GM11168 (cell line): ENCODE measurements at regions not wholly inside any gene's neighbourhood (a gene's known extent, or its start where the extent isn't known, plus 50 kb on each side); places are given as distances from the start of the nearest gene placed in this dataset.

Source experiments
- in situ Hi-C: fragments of 300-500 bp; cut with MboI; formaldehyde crosslinking; loops from one replicate; pipeline ENCODE4 v1.12.0; 2022; ENCODE audit warnings: low sequenced_read_pairs; ENCODE audit not compliant: unreplicated experiment

DNA sequence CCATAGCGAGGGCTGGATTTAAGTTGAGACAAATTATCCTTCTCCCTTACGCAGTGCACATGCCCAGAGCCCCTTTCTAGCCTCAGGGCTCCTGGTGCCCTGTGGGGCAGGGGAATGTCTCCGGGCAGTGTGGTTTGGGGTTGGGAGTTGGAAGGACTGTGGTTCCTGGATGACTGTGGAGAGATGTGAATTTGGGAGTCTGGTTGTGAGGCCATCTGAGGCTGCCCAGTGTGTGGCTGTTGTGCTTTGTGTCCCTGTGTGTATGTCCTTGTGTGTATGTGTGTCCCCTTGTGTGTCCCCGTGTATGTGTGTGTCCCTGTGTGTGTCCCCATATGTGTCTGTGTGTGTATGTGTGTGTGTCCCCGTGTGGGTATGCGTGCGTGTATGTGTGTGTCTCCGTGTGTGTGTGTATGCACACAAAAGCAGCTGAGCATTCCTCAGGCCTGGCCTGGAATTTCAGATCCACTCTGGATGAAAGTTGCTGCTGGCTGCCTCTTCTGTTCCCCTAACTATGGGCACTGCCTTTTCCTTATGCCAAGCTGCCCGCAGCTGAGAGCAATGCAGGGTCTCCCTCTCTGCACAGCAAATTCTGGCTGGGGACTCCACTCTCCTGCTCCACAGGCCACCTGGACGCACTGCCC lies 65.4 kb downstream of the UBIAD1 start:
- in situ Hi-C loops = loop anchor here (10.0 kb wide), 2 partner anchors 306 to 376 kb away; no protein-coding TSS in a partner anchor

DNA sequence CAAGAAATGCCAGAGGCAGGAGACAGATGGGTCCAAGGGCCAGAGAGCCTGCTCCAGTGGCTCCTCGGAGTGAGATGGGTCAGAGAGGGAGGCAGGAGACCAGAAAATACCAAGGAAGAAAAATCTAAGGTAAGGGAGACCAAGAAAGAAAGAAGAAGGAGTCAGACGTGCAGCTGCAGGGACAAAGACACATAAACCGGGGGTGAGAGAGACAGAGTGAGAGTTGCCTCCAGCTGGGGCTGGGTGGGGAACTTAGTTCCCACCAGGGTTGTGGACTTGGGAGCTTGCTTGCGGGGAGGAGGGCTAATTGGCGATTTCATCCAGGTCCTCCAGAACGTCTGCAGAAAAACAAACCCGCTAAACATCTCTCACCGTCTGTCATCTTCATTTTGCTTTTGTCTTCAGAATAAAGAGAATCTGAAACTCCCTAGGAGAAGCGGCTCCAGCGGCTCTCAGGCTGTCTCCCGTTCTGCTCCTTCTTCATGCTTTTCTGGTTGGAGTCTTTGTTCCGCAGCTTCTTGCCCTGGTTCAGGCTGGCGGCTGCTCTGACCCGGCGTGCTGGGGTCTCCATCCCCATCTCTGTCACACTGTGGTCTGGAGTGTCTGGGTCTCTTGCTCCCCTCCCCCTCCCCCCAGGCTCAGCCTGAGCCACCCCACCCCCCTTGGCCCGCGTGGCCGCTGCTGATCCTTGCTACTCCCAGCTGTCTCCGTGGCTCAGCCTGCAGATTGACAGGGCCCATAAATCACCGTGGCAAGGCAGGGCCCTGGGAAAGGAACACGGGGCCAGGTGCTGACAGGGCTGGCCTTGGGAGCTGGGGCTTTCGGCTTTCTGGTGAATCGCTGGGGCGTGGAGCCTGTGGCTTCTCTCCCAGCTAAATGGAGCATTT lies 66.6 kb downstream of the UBIAD1 start:
- in situ Hi-C loops = loop anchor here (10.0 kb wide), 2 partner anchors 305 to 375 kb away; no protein-coding TSS in a partner anchor

DNA sequence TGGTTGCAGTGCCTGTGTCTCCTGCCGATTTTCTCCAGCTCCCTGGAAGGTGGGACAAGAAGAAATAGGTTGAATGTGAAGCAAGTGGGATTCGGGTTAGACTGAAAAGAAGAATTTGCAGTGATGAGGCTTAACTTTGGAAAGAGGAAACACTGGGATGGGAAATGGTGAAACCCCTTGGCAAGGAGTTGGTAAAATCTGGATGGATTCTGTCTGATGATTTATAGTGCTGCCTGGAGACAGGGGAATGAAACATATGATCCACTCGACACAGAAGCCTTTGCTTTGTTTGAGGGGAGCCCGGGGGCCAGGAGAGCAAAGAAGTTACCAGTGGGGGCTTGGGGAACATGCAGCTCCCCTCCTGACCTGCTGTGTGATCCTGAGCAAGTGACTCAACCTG lies 67.2 kb downstream of the UBIAD1 start:
- in situ Hi-C loops = no loop called here

DNA sequence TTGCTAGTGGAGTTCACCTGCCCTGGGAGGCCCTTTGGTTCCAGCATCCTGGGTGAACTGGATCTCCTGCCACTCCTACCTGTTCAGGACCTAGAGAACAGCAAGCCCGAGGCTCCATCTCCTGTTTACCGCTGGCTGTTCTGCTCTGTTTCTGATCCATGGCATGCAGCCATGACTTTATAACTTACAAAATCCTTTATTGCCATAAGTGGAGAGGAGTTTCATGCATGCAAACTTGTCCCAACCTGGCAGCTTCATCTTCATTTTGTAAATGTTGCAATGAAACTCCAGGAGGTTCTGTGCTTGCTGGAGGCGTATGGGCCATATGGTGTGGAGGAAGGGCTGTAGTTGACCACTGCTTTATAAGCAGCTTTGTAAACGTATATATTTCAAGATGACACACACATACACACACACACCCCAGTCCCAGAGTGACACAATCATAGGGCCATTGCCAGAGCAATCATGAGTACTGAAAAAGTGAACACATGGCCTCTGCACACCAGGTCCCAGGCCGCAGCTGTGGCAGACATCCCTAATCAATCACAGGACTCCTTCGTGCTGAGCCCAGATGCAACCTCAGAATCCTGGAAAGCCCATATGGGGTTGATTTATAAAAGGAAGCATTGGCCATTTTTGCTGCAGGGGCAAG lies 69.0 kb downstream of the UBIAD1 start:
- in situ Hi-C loops = no loop called here

DNA sequence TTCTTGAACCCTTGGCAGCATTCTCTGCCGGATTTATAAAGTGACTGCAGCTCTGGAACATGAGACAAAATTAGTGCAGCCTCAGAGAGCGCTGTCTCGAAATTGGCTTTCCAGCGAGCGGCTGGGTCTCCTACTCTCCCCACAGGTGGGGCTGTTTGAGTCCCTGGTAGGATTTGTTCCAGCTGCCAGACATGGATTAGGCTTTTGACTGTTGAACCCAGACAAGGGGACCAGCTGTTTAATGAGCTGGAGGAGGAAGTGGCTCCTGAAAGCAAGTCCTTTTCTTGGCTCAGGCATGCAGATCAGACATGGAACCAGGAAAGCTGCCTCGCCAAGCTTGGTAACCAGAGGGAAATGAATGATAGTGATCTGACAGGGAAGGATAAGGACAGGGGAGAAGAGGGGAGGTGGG lies 69.6 kb downstream of the UBIAD1 start:
- in situ Hi-C loops = no loop called here

DNA sequence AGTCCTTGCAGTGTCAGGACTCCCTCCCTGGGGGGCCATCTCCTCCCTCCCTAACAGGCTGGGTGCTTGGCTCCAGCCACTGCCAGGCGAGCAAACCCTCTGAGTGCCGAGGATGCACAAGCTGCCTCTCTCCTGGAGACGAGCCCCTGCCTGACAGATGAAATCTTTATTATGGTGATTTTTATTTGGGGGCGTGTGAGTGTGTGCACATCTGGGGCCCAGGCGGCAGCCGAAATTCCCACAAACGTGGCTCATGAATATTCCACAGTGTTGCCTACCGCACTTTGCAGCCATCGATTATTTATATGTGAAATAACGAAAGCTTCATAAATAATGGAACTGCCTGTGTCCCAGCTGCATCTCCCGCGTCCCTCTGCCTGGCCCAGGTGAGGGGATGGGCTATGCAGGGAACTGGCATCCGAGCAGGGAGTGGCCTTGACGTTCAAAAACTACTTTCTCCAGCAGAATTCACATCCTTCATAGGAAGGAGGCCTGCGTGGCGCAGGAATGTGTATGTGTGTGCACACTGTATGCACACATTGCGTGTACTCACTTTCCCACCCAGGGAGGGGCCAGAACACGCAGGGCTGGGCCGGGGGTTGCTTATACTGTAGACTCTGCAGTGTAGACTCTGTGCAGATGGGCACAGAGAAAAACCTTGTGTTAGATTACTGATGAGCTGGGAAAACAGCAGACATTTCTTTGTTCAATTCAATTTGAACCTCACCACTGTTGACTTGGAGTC lies 73.1 kb downstream of the UBIAD1 start:
- in situ Hi-C loops = no loop called here

DNA sequence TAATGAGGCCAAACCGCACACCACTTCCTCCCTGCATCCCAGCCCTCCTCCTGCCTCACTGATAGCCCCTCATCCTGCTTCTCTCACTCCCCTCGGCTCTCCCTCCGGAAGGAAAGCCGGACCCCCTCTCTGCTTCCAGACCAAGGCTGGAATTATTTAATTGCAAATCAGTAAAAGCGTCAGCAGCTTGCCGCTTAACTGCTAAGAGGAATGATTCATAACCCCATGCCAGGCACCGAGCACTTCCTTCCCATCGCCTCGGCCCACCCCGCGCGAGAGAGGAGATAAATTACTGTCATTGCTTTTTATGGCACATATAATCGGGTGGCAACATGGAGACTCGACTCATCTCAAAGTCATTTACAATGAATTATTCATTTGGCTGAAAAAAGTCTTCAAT lies 77.3 kb downstream of the UBIAD1 start:
- in situ Hi-C loops = no loop called here

DNA sequence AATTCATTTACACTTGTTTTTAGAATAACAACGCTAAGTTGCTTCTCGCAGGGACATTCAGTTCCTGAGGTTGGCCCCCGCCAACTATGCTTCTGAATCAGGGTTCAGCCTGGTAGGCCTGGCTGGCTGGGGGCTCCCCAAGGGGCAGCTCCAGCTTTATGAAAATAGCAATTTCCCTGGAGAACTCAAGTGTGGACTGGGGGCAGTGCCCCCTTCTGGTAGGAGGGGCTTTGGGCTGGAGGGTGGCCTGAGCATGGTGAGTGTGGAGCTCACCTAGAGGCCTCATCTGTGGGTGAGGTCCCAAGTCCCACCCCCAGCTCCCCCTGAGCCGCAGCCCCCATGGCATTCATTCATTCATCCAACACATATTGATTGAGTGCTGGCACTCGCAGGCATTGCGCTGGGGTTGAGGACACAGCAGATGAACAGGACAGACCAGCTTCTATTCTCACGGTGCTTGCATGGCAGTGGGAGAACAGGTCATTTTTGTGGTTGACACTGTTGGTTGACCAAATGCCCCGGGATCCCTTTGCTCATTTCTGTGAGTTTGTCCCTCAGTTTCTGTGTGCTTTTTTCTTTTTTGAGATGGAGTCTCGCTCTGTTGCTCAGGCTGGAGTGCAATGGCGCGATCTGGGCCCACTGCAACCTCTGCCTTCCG lies 79.2 kb downstream of the UBIAD1 start:
- in situ Hi-C loops = no loop called here

DNA sequence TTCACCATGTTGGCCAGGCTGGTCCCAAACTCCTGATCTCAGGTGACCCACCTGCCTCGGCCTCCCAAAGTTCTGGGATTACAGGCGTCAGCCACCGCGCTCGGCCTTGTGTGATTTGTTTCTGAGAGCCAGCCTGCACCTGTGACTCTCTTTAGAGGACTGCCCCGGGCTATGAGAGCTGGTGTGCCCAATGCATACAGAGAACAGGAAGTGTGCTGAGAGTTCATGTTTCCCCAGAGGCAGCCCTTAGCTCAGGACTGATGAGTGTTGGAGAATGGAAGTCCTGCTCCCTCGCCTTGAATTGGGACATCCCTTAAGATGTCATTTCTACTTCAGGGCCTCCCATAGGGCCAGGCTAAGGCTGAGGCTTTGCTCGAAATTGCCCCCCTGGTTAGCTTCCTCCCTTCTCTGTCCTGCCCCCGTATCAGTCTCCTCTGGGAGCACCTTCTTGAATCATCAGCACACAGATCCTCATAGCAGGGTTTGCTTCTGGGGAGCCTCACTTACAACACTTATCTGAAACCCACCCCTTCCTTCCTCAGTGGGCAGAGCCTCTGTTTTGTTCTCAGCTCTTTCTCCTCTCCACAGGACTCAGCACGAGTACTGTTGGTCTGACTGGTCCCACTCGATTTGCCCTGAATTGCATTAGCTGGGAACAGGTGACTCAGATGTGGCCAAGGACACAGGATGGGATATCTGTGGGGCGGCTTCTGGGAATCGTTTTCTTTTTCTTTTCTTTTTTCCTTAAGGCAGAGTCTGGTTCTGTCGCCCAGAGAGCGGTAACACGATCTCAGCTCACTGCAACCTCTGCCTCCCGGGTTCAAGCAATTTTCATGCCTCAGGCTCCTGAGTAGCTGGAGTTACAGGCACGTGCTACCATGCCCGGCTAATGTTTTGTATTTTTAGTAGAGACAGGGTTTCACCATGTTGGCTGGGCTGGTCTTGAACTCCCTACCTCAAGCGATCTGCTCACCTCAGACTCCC lies 80.1 kb downstream of the UBIAD1 start:
- in situ Hi-C loops = no loop called here

DNA sequence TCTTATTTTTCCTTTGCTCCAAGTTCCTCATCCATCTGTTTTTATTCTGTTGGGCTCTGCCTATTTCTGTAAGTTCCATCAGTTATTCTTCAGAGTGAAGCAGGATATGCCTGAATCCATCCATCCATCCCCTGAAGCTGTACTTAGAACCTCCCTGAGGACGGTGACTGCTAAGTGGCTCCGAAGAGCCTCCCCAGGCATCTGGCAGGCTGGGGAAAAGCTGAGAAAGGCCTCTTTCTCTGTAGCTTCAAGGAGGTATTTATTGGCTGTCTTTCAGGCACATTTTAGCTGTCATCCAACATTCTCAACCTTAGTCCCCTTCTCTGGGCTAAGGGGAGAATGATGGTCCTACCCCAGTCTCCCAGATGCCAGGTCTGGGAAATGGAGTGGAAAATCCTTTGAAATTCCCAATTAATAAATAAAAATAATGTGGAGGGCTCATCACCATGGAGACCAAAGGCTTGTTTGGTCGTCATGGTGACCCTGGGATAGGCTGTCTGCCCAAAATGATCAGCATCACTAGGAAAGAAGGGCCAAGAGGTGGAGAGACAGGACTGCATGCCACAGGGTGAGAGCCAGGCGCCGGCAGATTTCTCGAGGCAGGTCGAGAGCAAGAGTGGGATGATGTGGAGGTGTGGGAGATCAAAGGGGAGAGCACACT lies 82.0 kb downstream of the UBIAD1 start:
- in situ Hi-C loops = no loop called here

DNA sequence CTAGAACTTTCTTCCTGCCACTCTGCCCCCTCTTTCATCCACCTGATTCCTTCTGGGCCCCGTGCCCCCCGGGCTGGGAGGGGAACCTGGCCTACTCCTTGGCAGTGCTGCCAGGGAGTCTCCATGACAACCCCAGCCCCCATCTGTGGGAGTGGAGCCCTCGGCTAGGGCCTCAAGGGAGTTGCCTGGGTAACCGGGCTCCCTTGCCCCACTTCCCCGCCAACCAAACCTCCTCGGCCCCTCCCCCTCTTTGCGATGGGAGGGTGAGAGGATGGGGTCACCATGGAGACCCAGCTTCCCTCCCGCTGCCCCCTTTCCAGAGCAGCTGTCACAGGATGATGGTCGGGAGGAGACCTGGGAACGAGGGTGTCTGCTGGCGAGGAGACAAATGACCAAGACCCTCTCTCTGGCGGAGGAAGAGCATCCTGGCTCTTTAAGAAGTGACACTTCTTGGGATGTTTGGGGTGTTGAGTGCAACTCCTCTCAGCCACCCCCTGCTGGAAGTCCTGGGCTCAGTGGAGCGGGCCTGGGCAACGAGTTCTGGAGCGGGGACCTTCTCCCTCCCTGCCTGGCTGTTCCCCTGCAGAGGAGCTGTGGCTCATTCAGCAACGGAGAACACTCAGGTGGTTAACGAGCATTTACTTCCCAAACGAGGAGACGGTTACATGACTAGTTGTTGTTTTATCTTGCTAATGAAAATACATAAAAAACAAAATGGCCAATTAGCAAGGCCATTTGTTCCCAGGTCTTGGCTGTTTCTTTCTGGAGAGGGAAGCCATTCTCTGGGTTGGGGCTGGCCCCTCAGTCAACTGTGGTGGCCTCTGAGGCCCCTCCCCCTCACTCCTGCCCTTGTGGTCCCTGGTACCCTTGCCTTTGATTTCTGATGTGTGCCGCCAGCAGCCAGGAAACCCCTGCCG lies 82.8 kb downstream of the UBIAD1 start:
- in situ Hi-C loops = no loop called here

DNA sequence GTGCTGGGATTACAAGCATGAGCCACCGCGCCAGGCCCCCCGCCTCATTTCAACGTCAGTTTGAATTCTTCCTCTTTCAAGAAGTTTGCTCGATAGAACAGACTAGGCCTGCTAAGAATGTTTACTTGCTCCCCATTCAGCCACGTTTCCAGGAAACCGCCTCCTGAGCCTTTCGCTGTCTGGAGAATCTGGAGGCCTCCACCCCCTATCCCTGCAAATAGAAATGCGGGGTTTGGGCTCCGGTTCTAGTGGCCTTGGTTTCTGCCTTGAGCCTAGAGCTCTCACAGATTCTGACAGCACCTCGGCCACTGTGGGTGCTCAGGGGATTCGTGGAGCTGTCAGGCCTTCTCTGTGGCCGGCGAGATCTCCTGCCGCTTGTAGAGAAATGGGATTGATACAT lies 84.3 kb downstream of the UBIAD1 start:
- in situ Hi-C loops = no loop called here

DNA sequence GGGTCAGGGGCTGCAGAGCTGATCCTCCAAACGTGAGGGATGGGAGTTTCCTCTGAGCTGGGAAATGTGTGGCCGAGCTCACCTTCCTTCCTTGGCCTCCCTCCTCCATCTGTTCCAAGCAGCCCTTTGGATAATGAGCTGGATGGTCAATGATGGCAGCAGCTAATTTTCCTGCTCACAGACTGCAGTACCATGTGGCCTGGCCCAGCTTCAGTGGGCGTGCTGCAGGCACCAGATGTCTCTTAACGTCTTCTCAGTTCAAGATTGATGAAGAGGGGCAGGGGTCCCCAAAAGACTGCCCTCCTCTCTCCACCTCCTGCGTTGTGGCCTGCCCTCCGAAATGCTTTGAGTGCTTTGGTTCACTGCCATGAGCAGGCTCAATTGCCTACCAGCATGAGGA lies 86.0 kb downstream of the UBIAD1 start:
- in situ Hi-C loops = no loop called here

DNA sequence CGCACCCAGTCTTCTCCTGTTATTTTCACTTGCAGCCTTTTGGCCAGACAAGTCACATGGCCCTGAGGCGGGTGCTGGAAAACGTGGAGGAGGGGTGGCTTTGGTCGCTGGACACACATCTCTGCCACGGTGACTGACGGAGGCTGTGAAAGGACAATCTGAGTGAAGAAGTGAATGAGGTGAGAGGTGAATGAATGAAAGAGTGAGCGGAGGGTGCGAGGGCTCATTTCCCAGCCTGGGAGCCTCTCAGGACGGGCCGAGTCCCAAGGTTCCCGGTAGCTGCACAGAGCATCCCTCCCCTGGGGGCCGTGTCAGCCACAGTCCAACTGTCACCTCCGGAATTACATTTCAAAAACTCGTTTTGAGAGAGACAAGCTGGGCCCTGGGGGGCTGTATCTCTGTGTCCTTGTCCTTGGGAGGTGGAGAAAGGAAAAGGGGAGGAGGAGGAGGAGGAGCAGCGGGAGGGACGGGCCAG lies 89.6 kb downstream of the UBIAD1 start:
- in situ Hi-C loops = no loop called here

DNA sequence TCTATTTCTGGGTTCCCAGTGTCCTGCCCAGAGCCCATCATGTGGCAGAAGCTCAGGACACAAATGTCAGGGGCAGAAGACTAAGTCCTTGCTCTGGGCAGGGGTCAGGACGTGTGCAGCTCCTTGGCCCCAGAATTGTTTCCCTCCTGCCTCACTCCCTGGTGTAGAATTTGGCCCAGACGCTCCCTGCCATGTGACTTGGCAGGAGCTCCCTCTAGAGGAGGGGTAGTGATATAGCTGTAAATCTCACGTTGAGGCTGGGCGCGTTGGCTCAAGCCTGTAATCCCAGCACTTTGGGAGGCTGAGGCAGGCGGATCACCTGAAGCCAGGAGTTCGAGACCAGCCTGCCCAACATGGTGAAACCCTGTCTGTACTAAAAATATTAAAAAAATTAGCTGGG lies 91.2 kb downstream of the UBIAD1 start:
- in situ Hi-C loops = no loop called here

DNA sequence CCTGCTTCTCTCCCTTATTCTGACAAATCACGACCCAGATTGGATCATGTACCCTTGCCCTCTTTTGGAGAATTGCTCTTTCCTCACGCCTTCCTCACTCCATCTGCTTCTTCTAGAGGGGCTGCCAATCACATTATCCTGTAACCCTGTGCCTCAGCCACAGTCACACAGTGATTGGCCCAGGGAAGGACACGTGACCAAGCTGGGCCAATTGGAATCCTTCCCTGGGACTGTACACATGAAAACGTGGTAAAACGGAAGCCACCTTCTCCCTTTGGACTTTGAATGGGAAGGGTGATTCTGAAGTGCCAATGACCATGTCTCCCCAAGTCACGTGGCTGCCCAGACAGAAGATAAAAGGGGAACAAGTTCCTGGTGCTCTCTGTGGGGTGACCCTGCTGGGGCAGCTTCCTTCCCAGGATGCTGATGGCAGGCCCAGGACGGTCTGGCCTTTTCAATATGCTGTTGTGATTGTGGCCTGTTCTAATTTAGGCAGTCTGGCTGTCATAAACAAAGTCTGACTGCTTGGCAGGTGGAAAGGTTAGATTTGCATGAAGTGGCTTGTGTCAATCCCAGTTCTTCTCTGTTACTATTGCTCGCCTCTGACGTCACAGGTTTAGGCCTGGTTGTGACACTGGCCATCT lies 92.9 kb downstream of the UBIAD1 start:
- in situ Hi-C loops = no loop called here
